Liver (tissue), 8 donors: ENCODE measurements at regions not wholly inside any gene's neighbourhood (a gene's known extent, or its start where the extent isn't known, plus 50 kb on each side); places are given as distances from the start of the nearest gene placed in this dataset.

Experiments used
- DNase-seq: peaks from one replicate; pipeline ENCODE4 v3.0.0-alpha.2; 2017; ENCODE audit warnings: low spot score
- H3K27ac ChIP-seq, 2 donors: one replicate each; pipeline ENCODE4 v1.7.0; 2013; ENCODE audit warnings: inconsistent platforms in 2 of 2, low read length in 2 of 2, control low read depth in 1 of 2, low read depth in 1 of 2, mild to moderate bottlenecking in 1 of 2
- H3K27me3 ChIP-seq, 4 donors: one replicate each; pipeline versions ENCODE4 v1.6.1 to v1.7.0; 2013; ENCODE audit warnings: low read length in 3 of 4, inconsistent platforms in 1 of 4, mild to moderate bottlenecking in 1 of 4, moderate library complexity in 1 of 4; ENCODE audit not compliant: control insufficient read depth in 4 of 4, insufficient read depth in 4 of 4
- H3K36me3 ChIP-seq, 4 donors: one replicate each; pipeline versions ENCODE4 v1.6.1 to v1.7.0; 2013; ENCODE audit warnings: low read length in 3 of 4, mild to moderate bottlenecking in 3 of 4, low read depth in 1 of 4, moderate library complexity in 1 of 4; ENCODE audit not compliant: control insufficient read depth in 4 of 4, insufficient read depth in 3 of 4
- H3K4me1 ChIP-seq, 4 donors: one replicate each; pipeline versions ENCODE4 v1.6.1 to v1.7.0; 2013; ENCODE audit warnings: low read length in 3 of 4, mild to moderate bottlenecking in 3 of 4, moderate library complexity in 1 of 4; ENCODE audit not compliant: control insufficient read depth in 4 of 4, insufficient read depth in 4 of 4
- H3K4me3 ChIP-seq, 3 donors: one replicate each; pipeline versions ENCODE4 v1.6.1 to v1.7.0; 2013; ENCODE audit warnings: low read length in 3 of 3, control low read depth in 1 of 3, low read depth in 1 of 3, mild to moderate bottlenecking in 1 of 3
- H3K9ac ChIP-seq, 2 donors: one replicate each; pipeline ENCODE4 v1.7.0; 2013; ENCODE audit warnings: low read length in 2 of 2, mild to moderate bottlenecking in 2 of 2, moderate library complexity in 2 of 2, control low read depth in 1 of 2, low read depth in 1 of 2
- H3K9me3 ChIP-seq, 4 donors: one replicate each; pipeline versions ENCODE4 v1.6.1 to v1.7.0; 2013; ENCODE audit warnings: low read length in 3 of 4; ENCODE audit not compliant: control insufficient read depth in 4 of 4
- ATF3 ChIP-seq: IDR thresholded peaks from 2 replicates; pipeline ENCODE4 v1.6.1; 2016; ENCODE audit warnings: antibody characterized with exemption
- EGR1 ChIP-seq, 2 donors: IDR thresholded peaks; 2 replicates each; pipeline ENCODE4 v1.6.1; 2016 to 2018; ENCODE audit warnings: antibody characterized with exemption in 2 of 2, low read depth in 2 of 2
- FOXA1 ChIP-seq: IDR thresholded peaks from 2 replicates; pipeline ENCODE4 v1.6.1; 2016; ENCODE audit warnings: antibody characterized with exemption
- FOXA2 ChIP-seq: IDR thresholded peaks from 2 replicates; pipeline ENCODE4 v1.6.1; 2016; ENCODE audit warnings: antibody characterized with exemption
- GABPA ChIP-seq, 2 donors: IDR thresholded peaks in 1 of 2; conservative IDR thresholded peaks in 1 of 2; 2 replicates each; pipeline ENCODE4 v1.6.1; 2016; ENCODE audit warnings: antibody characterized with exemption in 2 of 2, mild to moderate bottlenecking in 1 of 2, moderate library complexity in 1 of 2
- HNF4A ChIP-seq, 2 donors: conservative IDR thresholded peaks; 2 replicates each; pipeline ENCODE4 v1.6.1; 2016; ENCODE audit warnings: antibody characterized with exemption in 2 of 2, mild to moderate bottlenecking in 2 of 2
- NR2F2 ChIP-seq: IDR thresholded peaks from 2 replicates; pipeline ENCODE4 v1.6.1; 2016; ENCODE audit warnings: antibody characterized with exemption
- RAD21 ChIP-seq, 2 donors: IDR thresholded peaks; 2 replicates each; pipeline ENCODE4 v1.6.1; 2016; ENCODE audit warnings: antibody characterized with exemption in 2 of 2, mild to moderate bottlenecking in 2 of 2
- REST ChIP-seq: IDR thresholded peaks from 2 replicates; pipeline ENCODE4 v1.6.1; 2016; ENCODE audit warnings: antibody characterized with exemption, mild to moderate bottlenecking
- TAF1 ChIP-seq: conservative IDR thresholded peaks from 2 replicates; pipeline ENCODE4 v1.6.1; 2016; ENCODE audit warnings: antibody characterized with exemption, mild to moderate bottlenecking
- YY1 ChIP-seq: IDR thresholded peaks from 2 replicates; pipeline ENCODE4 v1.6.1; 2016; ENCODE audit warnings: antibody characterized with exemption, mild to moderate bottlenecking
- ZBTB33 ChIP-seq: IDR thresholded peaks from 2 replicates; pipeline ENCODE4 v1.6.1; 2016; ENCODE audit warnings: antibody characterized with exemption
- WGBS: extraction: QIAGEN DNeasy Blood & Tissue Kit; methylation state at CpG from one replicate; pipeline ENCODE4 v1.1.7; 2013; 5-methylcytosine and 5-hydroxymethylcytosine counted together
- TF ChIP-seq, protein P1 (sequence below): fragments of 150-350 bp; IDR thresholded peaks from 2 replicates; pipeline ENCODE4 v1.5.1; 2017; ENCODE audit warnings: improper control_type of control experiment, low read depth, low read length; ENCODE audit not compliant: missing input control
- TF ChIP-seq, protein P2 (sequence below): IDR thresholded peaks from 2 replicates; pipeline ENCODE4 v1.6.1; 2016; ENCODE audit warnings: antibody characterized with exemption
- donor health status: healthy.
- donor health status: healthy.
- donor health status: healthy.
- donor health status: healthy.
- donor health status: healthy.

GRCh38 chr22:48705917-48706605 is 1121.6 kb downstream of the BRD1 start:
- no peak for TF ChIP-seq GABPA (IDR thresholded peaks at IDR 0.05 in 1 of 2, conservative IDR thresholded peaks at IDR 0.05 in 1 of 2)
- TF ChIP-seq, protein P1, sequence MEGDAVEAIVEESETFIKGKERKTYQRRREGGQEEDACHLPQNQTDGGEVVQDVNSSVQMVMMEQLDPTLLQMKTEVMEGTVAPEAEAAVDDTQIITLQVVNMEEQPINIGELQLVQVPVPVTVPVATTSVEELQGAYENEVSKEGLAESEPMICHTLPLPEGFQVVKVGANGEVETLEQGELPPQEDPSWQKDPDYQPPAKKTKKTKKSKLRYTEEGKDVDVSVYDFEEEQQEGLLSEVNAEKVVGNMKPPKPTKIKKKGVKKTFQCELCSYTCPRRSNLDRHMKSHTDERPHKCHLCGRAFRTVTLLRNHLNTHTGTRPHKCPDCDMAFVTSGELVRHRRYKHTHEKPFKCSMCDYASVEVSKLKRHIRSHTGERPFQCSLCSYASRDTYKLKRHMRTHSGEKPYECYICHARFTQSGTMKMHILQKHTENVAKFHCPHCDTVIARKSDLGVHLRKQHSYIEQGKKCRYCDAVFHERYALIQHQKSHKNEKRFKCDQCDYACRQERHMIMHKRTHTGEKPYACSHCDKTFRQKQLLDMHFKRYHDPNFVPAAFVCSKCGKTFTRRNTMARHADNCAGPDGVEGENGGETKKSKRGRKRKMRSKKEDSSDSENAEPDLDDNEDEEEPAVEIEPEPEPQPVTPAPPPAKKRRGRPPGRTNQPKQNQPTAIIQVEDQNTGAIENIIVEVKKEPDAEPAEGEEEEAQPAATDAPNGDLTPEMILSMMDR: no peak
- no peak for TF ChIP-seq YY1
- no peak for TF ChIP-seq REST
- no peak for TF ChIP-seq HNF4A (conservative IDR thresholded peaks at IDR 0.05)
- TF ChIP-seq TAF1: no peak
- no peak for TF ChIP-seq FOXA2
- no peak for TF ChIP-seq FOXA1
- TF ChIP-seq NR2F2: no peak
- TF ChIP-seq ZBTB33: no peak
- TF ChIP-seq EGR1 (IDR thresholded peaks at IDR 0.05; ENCODE audit: low read depth in 2 of 2): no peak
- TF ChIP-seq, protein P2, sequence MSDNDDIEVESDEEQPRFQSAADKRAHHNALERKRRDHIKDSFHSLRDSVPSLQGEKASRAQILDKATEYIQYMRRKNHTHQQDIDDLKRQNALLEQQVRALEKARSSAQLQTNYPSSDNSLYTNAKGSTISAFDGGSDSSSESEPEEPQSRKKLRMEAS: no peak
- no peak for TF ChIP-seq RAD21 (IDR thresholded peaks at IDR 0.05)
- TF ChIP-seq ATF3: no peak
- no peaks in the 10 kb centered on the region for H3K9me3 ChIP-seq
- DNase-seq: no peak
- no peak overlapping the region for H3K27ac ChIP-seq
- no peak overlapping the region for H3K4me3 ChIP-seq
- no peaks in the 10 kb centered on the region for H3K4me1 ChIP-seq
- H3K27me3 ChIP-seq: no peaks in the 10 kb centered on the region
- no peaks in the 10 kb centered on the region for H3K36me3 ChIP-seq
- 84% methylated on average over 16 of the region's 16 CpGs for WGBS
- H3K9ac ChIP-seq: no peak overlapping the region
